ENCODE measurements at regions not wholly inside any gene's neighbourhood (a gene's known extent, or its start where the extent isn't known, plus 50 kb on each side); places are given as distances from the start of the nearest gene placed in this dataset.

DNA sequence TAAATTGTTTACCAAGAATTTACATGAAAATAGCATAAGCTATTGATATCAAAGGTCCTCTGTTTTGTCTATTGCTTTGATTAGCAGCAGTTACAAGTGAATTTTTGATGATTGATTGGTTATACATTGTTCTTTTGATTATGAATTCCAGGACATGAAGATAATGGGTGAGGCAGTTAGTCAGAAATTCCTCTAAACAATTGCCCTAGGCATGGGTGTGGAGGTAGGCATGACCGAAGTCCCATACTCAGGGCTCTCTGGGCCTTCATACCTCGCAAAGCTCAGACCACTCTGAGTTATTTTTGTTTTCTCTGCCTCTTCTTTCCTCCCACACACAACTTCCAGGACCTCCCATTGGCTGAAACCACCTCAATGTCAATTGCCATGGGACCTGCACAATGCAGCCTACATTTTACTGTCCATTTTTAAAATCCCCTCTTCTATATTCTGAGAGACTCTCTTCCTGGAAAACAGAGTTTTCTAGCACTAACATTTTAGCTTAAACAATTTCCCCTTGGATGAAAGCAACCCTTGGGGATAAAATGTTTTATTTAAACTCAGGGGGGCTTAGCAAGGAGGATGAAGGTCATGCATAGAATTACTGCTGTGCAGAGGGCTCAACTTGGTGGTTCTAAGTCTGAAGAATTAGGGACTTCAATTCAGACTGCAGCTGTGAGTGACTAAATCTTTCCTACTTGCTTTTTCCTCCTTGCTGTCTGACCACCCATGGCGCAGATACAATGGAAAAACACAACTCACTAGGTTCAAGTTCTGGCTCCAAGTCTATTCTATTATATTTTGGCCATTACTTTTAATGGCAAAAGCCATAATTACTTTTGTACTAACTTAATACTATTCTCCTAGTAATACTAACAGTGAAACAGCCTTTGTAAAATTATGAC is 594.8 kb downstream of the NTRK3 start:
- no peak for DNase-seq
- H4K20me1 ChIP-seq (ENCODE audit: insufficient read depth, low read length), result no peaks in the 10 kb centered on the region
- ATAC-seq (ENCODE audit: low read depth), result no peak
- no peak overlapping the region for H2BK15ac ChIP-seq (ENCODE audit: low read depth, low read length)
- no peak overlapping the region for H4K5ac ChIP-seq (ENCODE audit: low read depth, low read length)
- no peak overlapping the region for H3K9ac ChIP-seq (ENCODE audit: low read depth, low read length)
- no peak overlapping the region for H4K8ac ChIP-seq (ENCODE audit: low read depth in 2 of 2, low read length in 2 of 2)
- H3K36me3 ChIP-seq (ENCODE audit: control insufficient read depth, insufficient read depth, low read length), result no peaks in the 10 kb centered on the region
- in situ Hi-C loops (cut with MboI; ENCODE audit: low sequenced_read_pairs), result no loop called here
- CTCF ChIA-PET, result no interaction called here
- H3K9me3 ChIP-seq (ENCODE audit: control insufficient read depth, insufficient read depth, low read length), result peaks cover 6% of the 10 kb centered on the region; the same call in 1 of the 2 replicates
- no peak overlapping the region for H2BK120ac ChIP-seq (ENCODE audit: low read depth, low read length)
- no peak overlapping the region for H2BK5ac ChIP-seq (ENCODE audit: low read depth, low read length, poor library complexity, severe bottlenecking)
- H3K23ac ChIP-seq (ENCODE audit: low read depth, low read length), result no peak overlapping the region
- H2AK9ac ChIP-seq (replicated peaks; ENCODE audit: low read depth, low read length, poor library complexity), result no peak overlapping the region
- H3K4me3 ChIP-seq (ENCODE audit: insufficient read depth, low read depth, low read length), result no peak overlapping the region
- no peak overlapping the region for H3K56ac ChIP-seq (ENCODE audit: extremely low read depth, insufficient read depth, low read length)
- no TSS peak for BruUV-seq (replicated peaks)
- H3K4ac ChIP-seq (ENCODE audit: low read depth, low read length), result no peak overlapping the region
- no peak overlapping the region for H3K27ac ChIP-seq (ENCODE audit: insufficient read depth, low read length)
- H3K79me1 ChIP-seq (ENCODE audit: low read depth in 1 of 2, low read length in 2 of 2), result no peaks in the 10 kb centered on the region
- no peak overlapping the region for H3K4me2 ChIP-seq (ENCODE audit: low read depth, low read length)
- POLR2A ChIA-PET (ENCODE audit: unreplicated experiment), result no interaction called here
- TF ChIP-seq RAD21 (IDR thresholded peaks at IDR 0.05; ENCODE audit: low read length) (no peak), MXI1 (IDR thresholded peaks at IDR 0.05; ENCODE audit: borderline replicate concordance, low read depth, low read length) (no peak), FOS (IDR thresholded peaks at IDR 0.05; ENCODE audit: low read depth, low read length) (no peak), BHLHE40 (IDR thresholded peaks at IDR 0.05; ENCODE audit: low read depth, low read length) (no peak), CHD1 (IDR thresholded peaks at IDR 0.05; ENCODE audit: low read depth, low read length) (no peak), RCOR1 (IDR thresholded peaks at IDR 0.05; ENCODE audit: insufficient replicate concordance, low read length) (no peak), NFE2L2 (IDR thresholded peaks at IDR 0.05; ENCODE audit: low read depth, low read length) (no peak)
- TF ChIP-seq, protein P1, sequence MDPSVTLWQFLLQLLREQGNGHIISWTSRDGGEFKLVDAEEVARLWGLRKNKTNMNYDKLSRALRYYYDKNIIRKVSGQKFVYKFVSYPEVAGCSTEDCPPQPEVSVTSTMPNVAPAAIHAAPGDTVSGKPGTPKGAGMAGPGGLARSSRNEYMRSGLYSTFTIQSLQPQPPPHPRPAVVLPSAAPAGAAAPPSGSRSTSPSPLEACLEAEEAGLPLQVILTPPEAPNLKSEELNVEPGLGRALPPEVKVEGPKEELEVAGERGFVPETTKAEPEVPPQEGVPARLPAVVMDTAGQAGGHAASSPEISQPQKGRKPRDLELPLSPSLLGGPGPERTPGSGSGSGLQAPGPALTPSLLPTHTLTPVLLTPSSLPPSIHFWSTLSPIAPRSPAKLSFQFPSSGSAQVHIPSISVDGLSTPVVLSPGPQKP (IDR thresholded peaks at IDR 0.05; ENCODE audit: borderline replicate concordance, low read depth, low read length), result no peak
- no peak overlapping the region for H2AK5ac ChIP-seq (ENCODE audit: low read depth, low read length)
- intact Hi-C loops (cut with micrococcal nuclease), result no loop called here
- H3K27me3 ChIP-seq (ENCODE audit: control insufficient read depth, insufficient read depth, low read length), result no peaks in the 10 kb centered on the region
- no peak overlapping the region for H2AFZ ChIP-seq (replicated peaks; ENCODE audit: low read length, poor library complexity)
- H3K4me1 ChIP-seq (ENCODE audit: control insufficient read depth, insufficient read depth, low read length), result no peaks in the 10 kb centered on the region
- no peak overlapping the region for H3K18ac ChIP-seq (ENCODE audit: low read depth, low read length)
- no peak overlapping the region for H2BK20ac ChIP-seq (ENCODE audit: low read depth, low read length)
- WGBS, 2 experiments (ENCODE audit: extremely low coverage in 2 of 2, insufficient read length in 1 of 2), result no CpG with 5 or more reads among the region's 3 CpGs
- no peak overlapping the region for H4K91ac ChIP-seq (ENCODE audit: insufficient read depth, low read depth, low read length)
- H3K9me1 ChIP-seq (ENCODE audit: insufficient read depth, low read length), result no peaks in the 10 kb centered on the region
- H3K14ac ChIP-seq (replicated peaks; ENCODE audit: low read depth, low read length), result no peak overlapping the region
- dilution Hi-C loops (cut with HindIII; ENCODE audit: low sequenced_read_pairs, unreplicated experiment), result no loop called here
